ENCODE measurements at regions not wholly inside any gene's neighbourhood (a gene's known extent, or its start where the extent isn't known, plus 50 kb on each side); places are given as distances from the start of the nearest gene placed in this dataset.

GRCh38 chr14:34330846-34331245 lies 131.2 kb downstream of the SPTSSA start:
- no peak for TF ChIP-seq CTCF (IDR thresholded peaks at IDR 0.05; ENCODE audit: low read depth, low read length)
- TF ChIP-seq EZH2phosphoT487 (IDR thresholded peaks at IDR 0.05; ENCODE audit: low read depth): no peak

Data from OCI-LY3 (cell line).